Activated T-helper 17 cell treated with anti-CD3 and anti-CD28 coated beads, Interleukin-2, amount 50 U/mL, for 72 hours (primary cell): ENCODE measurements at regions not wholly inside any gene's neighbourhood (a gene's known extent, or its start where the extent isn't known, plus 50 kb on each side); places are given as distances from the start of the nearest gene placed in this dataset.

Experiments used
- ATAC-seq: fragments of 150-1000 bp; cut with Tn5 transposase; replicated peaks from 2 replicates; pipeline ENCODE4 v1.10.0; 2021; ENCODE audit warnings: mild to moderate bottlenecking, moderate library complexity
- H3K27ac Mint-ChIP-seq: one replicate; pipeline ENCODE4 v1.8.0; 2022; ENCODE audit warnings: mixed read lengths
- H3K27me3 Mint-ChIP-seq: one replicate; pipeline ENCODE4 v1.8.0; 2022; ENCODE audit warnings: mixed read lengths
- H3K36me3 Mint-ChIP-seq: one replicate; pipeline ENCODE4 v1.8.0; 2022; ENCODE audit warnings: low read depth, mild to moderate bottlenecking, mixed read lengths
- H3K4me1 Mint-ChIP-seq: one replicate; pipeline ENCODE4 v1.8.0; 2022; ENCODE audit warnings: mixed read lengths
- H3K4me3 Mint-ChIP-seq: one replicate; pipeline ENCODE4 v1.8.0; 2022; ENCODE audit warnings: mild to moderate bottlenecking, mixed read lengths
- H3K9me3 Mint-ChIP-seq: one replicate; pipeline ENCODE4 v1.8.0; 2022; ENCODE audit warnings: mixed read lengths

- no peak overlapping the region for H3K4me3 Mint-ChIP-seq
- H3K27ac Mint-ChIP-seq: no peak overlapping the region
- ATAC-seq: no peak
- no peaks in the 10 kb centered on the region for H3K36me3 Mint-ChIP-seq
- no peaks in the 10 kb centered on the region for H3K4me1 Mint-ChIP-seq
- peaks cover 7% of the 10 kb centered on the region for H3K27me3 Mint-ChIP-seq
- peaks cover 5% of the 10 kb centered on the region for H3K9me3 Mint-ChIP-seq
Measured at GRCh38 chr9:86768020-86768419, 179.3 kb downstream of the GAS1 start.

GRCh38 chr9:86767373-86767772, 179.9 kb downstream of the GAS1 start:
- Mint-ChIP-seq H3K36me3 (no peaks in the 10 kb centered on the region), H3K4me3 (no peak overlapping the region), H3K27me3 (peaks cover 7% of the 10 kb centered on the region), H3K27ac (no peak overlapping the region), H3K4me1 (no peaks in the 10 kb centered on the region), H3K9me3 (peaks cover 5% of the 10 kb centered on the region)
- no peak for ATAC-seq

DNA sequence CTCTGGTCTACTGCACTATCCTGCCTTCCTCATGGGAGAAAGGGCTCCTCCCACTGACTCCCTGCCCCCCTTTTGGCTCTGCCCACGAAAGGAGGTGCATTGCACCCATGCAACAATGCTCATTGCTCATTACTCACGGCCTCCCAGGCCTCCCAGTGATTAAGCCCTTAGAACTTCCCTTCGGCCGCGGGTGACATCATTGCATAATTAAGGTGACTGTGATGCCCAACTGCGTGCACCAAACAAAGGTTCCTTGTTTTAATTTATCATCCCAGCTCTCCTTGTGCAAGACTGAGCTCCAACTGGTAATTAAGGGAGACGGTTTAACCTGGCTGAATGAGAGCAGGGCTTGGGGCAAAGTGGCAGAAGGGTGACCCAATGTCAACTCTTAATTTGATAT, 180.4 kb downstream of the GAS1 start:
- no peak for ATAC-seq
- Mint-ChIP-seq H3K27ac (no peak overlapping the region), H3K4me1 (no peaks in the 10 kb centered on the region), H3K9me3 (peaks cover 5% of the 10 kb centered on the region), H3K36me3 (no peaks in the 10 kb centered on the region), H3K27me3 (peaks cover 7% of the 10 kb centered on the region), H3K4me3 (no peak overlapping the region)

GRCh38 chr9:86766511-86766910, 180.8 kb downstream of the GAS1 start:
- H3K9me3 Mint-ChIP-seq: peaks cover 5% of the 10 kb centered on the region
- no peaks in the 10 kb centered on the region for H3K36me3 Mint-ChIP-seq
- H3K27me3 Mint-ChIP-seq: peaks cover 7% of the 10 kb centered on the region
- H3K4me3 Mint-ChIP-seq: no peak overlapping the region
- H3K27ac Mint-ChIP-seq: no peak overlapping the region
- no peak for ATAC-seq
- H3K4me1 Mint-ChIP-seq: no peaks in the 10 kb centered on the region

DNA sequence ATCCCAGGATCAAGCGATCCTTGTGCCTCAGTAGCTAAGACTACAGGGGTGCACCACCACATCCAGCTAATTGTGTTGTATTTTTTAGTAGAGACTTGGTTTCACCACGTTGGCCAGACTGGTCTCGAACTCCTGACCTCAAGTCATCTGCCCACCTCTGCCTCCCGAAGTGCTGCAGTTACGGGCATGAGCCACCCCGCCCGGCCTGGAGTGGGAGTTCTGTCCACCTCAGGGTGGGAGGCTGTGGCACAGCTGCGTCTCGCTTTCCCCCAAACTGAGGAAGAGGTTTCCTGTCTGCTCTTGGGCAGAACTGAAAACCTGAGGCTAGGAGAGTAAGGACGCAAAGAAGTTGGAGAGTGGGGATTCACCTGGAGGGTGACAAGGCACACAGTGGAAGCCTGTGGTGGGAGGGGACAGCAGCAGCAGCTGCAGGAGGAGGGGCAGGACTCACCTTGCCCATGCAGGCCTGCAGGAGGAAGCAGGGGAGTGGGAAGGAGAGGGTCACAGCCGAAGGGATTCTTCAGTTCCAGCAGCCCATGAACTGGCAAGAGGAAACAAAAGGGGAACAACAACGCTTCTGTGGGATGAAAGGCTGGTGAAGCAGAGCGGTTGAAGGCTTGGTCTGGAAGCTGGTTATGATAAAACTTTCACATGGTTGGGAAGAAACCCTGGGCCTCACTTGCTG, 181.4 kb downstream of the GAS1 start:
- no peaks in the 10 kb centered on the region for H3K36me3 Mint-ChIP-seq
- no peak overlapping the region for H3K4me3 Mint-ChIP-seq
- H3K27me3 Mint-ChIP-seq: peaks cover 7% of the 10 kb centered on the region
- peaks cover 5% of the 10 kb centered on the region for H3K9me3 Mint-ChIP-seq
- no peak for ATAC-seq
- H3K4me1 Mint-ChIP-seq: no peaks in the 10 kb centered on the region
- H3K27ac Mint-ChIP-seq: no peak overlapping the region

- Mint-ChIP-seq H3K4me1 (no peaks in the 10 kb centered on the region), H3K4me3 (no peak overlapping the region), H3K36me3 (no peaks in the 10 kb centered on the region), H3K9me3 (peaks cover 5% of the 10 kb centered on the region), H3K27me3 (peaks cover 7% of the 10 kb centered on the region), H3K27ac (no peak overlapping the region)
- ATAC-seq: no peak
Measured at GRCh38 chr9:86764671-86765343, 182.5 kb downstream of the GAS1 start.

GRCh38 chr9:86764221-86764624, 183.1 kb downstream of the GAS1 start:
- Mint-ChIP-seq H3K27ac (no peak overlapping the region), H3K4me3 (no peak overlapping the region), H3K9me3 (peaks cover 5% of the 10 kb centered on the region), H3K27me3 (peaks cover 7% of the 10 kb centered on the region), H3K4me1 (no peaks in the 10 kb centered on the region), H3K36me3 (no peaks in the 10 kb centered on the region)
- no peak for ATAC-seq

DNA sequence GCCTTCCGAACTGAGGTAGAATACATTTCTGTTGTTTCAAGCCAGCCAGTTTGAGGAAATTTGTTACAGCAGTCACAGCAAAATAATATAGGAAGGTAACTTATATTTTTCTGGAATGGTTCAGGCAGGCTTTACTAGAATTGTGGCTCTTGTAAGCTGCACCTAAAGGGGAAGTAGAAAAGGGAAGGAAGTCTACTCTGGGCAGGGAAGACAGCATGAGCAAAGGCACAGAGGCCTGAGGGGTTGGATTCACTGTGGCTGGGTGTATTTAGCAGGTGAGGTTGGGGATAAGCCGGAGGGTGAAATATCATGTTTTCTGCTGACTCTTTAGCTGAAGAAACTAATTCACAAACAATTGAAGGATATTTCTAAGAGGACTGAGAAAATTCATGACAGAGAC, 183.5 kb downstream of the GAS1 start:
- Mint-ChIP-seq H3K27me3 (peaks cover 7% of the 10 kb centered on the region), H3K9me3 (peaks cover 5% of the 10 kb centered on the region), H3K4me1 (no peaks in the 10 kb centered on the region), H3K27ac (no peak overlapping the region), H3K36me3 (no peaks in the 10 kb centered on the region), H3K4me3 (no peak overlapping the region)
- no peak for ATAC-seq

- Mint-ChIP-seq H3K9me3 (no peaks in the 10 kb centered on the region), H3K4me3 (no peak overlapping the region), H3K4me1 (no peaks in the 10 kb centered on the region), H3K27ac (no peak overlapping the region), H3K27me3 (peaks cover 8% of the 10 kb centered on the region), H3K36me3 (no peaks in the 10 kb centered on the region)
- ATAC-seq: no peak
Measured at GRCh38 chr9:86757382-86757720, 190.0 kb downstream of the GAS1 start.

GRCh38 chr9:86756576-86757381, 190.5 kb downstream of the GAS1 start:
- no peak for ATAC-seq
- H3K4me1 Mint-ChIP-seq: no peaks in the 10 kb centered on the region
- H3K36me3 Mint-ChIP-seq: no peaks in the 10 kb centered on the region
- no peak overlapping the region for H3K27ac Mint-ChIP-seq
- H3K9me3 Mint-ChIP-seq: no peaks in the 10 kb centered on the region
- H3K27me3 Mint-ChIP-seq: peaks cover 8% of the 10 kb centered on the region
- H3K4me3 Mint-ChIP-seq: no peak overlapping the region

DNA sequence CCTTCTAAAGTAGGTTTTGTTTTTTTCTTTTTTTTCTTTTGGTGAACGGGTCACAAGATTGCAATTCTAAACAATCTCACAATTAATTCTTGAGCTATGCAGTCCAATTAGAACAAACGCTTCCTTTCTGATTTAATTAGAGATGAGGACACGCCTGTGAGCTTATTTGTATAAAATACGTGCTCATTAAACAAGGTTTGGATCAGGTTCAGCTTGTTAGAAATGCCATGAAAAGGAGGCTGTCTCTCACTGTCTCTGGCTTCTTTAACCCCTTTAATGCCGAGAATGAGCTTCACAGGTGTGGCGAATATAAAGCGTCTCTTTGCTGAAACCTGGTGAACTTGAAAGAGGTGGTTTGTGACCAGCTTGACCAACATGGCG, 191.8 kb downstream of the GAS1 start:
- Mint-ChIP-seq H3K9me3 (no peaks in the 10 kb centered on the region), H3K27me3 (peaks cover 8% of the 10 kb centered on the region)
- no peak for ATAC-seq

GRCh38 chr9:86754581-86755560, 192.4 kb downstream of the GAS1 start:
- Mint-ChIP-seq H3K36me3 (no peaks in the 10 kb centered on the region), H3K4me3 (no peak overlapping the region), H3K4me1 (no peaks in the 10 kb centered on the region), H3K27me3 (peaks cover 8% of the 10 kb centered on the region), H3K27ac (no peak overlapping the region), H3K9me3 (no peaks in the 10 kb centered on the region)
- ATAC-seq: no peak

More for the DNA sequence above, 191.8 kb downstream of the GAS1 start:
- H3K36me3 Mint-ChIP-seq: no peaks in the 10 kb centered on the region
- H3K27ac Mint-ChIP-seq: no peak overlapping the region
- H3K4me3 Mint-ChIP-seq: no peak overlapping the region
- no peaks in the 10 kb centered on the region for H3K4me1 Mint-ChIP-seq

DNA sequence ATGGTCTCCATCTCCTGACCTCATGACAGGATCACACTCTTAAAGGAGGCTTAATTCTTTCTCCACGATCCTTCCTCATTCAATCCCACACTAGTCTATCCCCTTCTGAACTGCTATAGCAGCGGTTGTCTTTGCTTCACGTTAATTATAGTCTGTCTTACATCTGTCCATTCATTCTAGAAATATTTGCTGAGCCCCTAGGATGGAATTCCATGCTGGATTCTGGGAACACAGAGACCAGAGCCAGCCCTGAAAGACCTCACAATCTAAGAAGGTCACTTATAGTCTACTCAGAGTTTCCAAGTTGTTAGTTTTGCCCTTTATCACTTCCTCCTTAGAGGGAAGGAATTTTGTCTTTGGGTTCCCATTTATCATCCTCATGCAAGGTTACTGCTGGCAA, 193.5 kb downstream of the GAS1 start:
- no peaks in the 10 kb centered on the region for H3K9me3 Mint-ChIP-seq

GRCh38 chr9:86752733-86753132, 194.6 kb downstream of the GAS1 start:
- ATAC-seq: no peak
- Mint-ChIP-seq H3K4me3 (no peak overlapping the region), H3K27ac (no peak overlapping the region), H3K9me3 (no peaks in the 10 kb centered on the region), H3K27me3 (peaks cover 8% of the 10 kb centered on the region), H3K36me3 (no peaks in the 10 kb centered on the region), H3K4me1 (no peaks in the 10 kb centered on the region)

More for the DNA sequence above, 193.5 kb downstream of the GAS1 start:
- Mint-ChIP-seq H3K36me3 (no peaks in the 10 kb centered on the region), H3K27me3 (peaks cover 8% of the 10 kb centered on the region), H3K4me3 (no peak overlapping the region), H3K4me1 (no peaks in the 10 kb centered on the region), H3K27ac (no peak overlapping the region)
- no peak for ATAC-seq
